ENCODE measurements at regions not wholly inside any gene's neighbourhood (a gene's known extent, or its start where the extent isn't known, plus 50 kb on each side); places are given as distances from the start of the nearest gene placed in this dataset.

DNA sequence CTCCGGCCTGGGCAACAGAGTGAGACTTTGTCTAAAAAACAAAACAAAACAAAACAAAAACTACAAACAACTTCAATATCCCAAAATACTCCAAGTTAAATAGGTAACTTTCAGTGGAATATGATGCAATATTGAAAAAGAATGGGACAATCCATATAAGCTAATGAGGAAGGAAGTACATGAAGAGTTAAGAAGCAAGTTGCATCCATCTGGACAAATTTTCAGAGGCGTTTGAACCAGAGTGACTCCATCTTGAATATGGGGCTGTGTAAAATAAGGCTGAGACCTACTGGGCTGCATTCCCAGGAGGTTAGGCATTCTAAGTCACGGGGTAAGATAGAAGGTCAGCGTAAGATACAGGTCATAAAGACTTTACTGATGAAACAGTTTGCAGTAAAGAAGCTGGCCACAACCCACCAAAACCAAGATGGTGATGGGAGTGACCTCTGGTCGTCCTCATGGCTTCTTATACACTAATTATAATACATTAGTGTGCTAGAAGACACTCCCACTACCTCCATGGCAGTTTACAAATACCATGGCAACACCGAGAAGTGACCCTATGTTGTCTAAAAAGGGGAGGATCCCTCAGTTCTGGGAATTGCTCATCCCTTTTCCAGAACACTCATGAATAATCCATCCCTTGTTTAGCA, 58.1 kb upstream of the LCTL start:
- Histone ChIP-seq H3K9ac (ENCODE audit: low read length) (no peak overlapping the region), H3K4me3 (ENCODE audit: insufficient read depth, low read depth, low read length) (no peak overlapping the region), H3K4me1 (ENCODE audit: insufficient read depth, low read length) (peaks cover 9% of the 10 kb centered on the region), H3K27me3 (ENCODE audit: insufficient read depth, low read length) (peaks cover 2% of the 10 kb centered on the region), H3K36me3 (ENCODE audit: insufficient read depth, low read length) (no peaks in the 10 kb centered on the region), H3K9me3 (ENCODE audit: insufficient read depth, low read depth, low read length) (no peaks in the 10 kb centered on the region), H3K27ac (ENCODE audit: low read depth, low read length) (no peak overlapping the region), H3K4me2 (ENCODE audit: low read length) (no peak overlapping the region), H3K79me2 (ENCODE audit: insufficient read depth, low read length) (no peaks in the 10 kb centered on the region), H4K20me1 (ENCODE audit: insufficient read depth, low read length) (no peaks in the 10 kb centered on the region), H2AFZ (ENCODE audit: low read depth, low read length) (no peak overlapping the region)
- H3K27me3 Mint-ChIP-seq (ENCODE audit: low read depth, unreplicated experiment) = peaks cover 22% of the 10 kb centered on the region
- FAIRE-seq (no peak), DNase-seq (ENCODE audit: low read depth) (no peak)
- no peaks in the 10 kb centered on the region for H3K36me3 Mint-ChIP-seq (ENCODE audit: low read depth, unreplicated experiment)
- no peak overlapping the region for H3K27ac Mint-ChIP-seq (ENCODE audit: unreplicated experiment)
- H3K4me1 Mint-ChIP-seq (ENCODE audit: low read depth, unreplicated experiment) = peaks cover 10% of the 10 kb centered on the region
- no peak for TF ChIP-seq EZH2 (IDR thresholded peaks at IDR 0.05; ENCODE audit: insufficient read depth, low read length)
- TF ChIP-seq, protein P1, sequence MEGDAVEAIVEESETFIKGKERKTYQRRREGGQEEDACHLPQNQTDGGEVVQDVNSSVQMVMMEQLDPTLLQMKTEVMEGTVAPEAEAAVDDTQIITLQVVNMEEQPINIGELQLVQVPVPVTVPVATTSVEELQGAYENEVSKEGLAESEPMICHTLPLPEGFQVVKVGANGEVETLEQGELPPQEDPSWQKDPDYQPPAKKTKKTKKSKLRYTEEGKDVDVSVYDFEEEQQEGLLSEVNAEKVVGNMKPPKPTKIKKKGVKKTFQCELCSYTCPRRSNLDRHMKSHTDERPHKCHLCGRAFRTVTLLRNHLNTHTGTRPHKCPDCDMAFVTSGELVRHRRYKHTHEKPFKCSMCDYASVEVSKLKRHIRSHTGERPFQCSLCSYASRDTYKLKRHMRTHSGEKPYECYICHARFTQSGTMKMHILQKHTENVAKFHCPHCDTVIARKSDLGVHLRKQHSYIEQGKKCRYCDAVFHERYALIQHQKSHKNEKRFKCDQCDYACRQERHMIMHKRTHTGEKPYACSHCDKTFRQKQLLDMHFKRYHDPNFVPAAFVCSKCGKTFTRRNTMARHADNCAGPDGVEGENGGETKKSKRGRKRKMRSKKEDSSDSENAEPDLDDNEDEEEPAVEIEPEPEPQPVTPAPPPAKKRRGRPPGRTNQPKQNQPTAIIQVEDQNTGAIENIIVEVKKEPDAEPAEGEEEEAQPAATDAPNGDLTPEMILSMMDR (IDR thresholded peaks at IDR 0.05; ENCODE audit: insufficient read depth, low read depth, low read length) = no peak
- no peaks in the 10 kb centered on the region for H3K9me3 Mint-ChIP-seq (ENCODE audit: unreplicated experiment)
- H3K4me3 Mint-ChIP-seq (ENCODE audit: unreplicated experiment) = no peak overlapping the region

DNA sequence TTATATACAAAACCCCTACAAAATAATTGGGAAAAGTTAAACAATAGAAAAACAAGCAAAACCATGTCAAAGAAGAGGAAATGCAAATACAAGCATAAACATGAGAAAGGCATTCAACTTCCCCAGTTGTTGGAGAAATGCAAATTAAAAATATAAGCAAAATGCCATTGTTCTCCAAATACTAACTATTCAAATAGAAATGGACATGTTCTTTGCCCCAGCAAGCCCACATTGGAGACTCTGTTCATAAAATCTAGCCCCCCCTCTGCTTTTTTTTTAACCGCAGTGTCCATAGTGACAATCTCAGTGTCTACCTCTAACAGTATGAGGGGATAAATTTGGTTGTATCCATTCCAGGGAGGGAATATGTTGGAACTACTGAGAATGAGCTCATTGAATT, 59.7 kb upstream of the LCTL start:
- H3K9me3 Mint-ChIP-seq (ENCODE audit: unreplicated experiment) = peaks cover under 1% of the 10 kb centered on the region
- TF ChIP-seq, protein P1 (IDR thresholded peaks at IDR 0.05; ENCODE audit: insufficient read depth, low read depth, low read length) = no peak
- TF ChIP-seq EZH2 (IDR thresholded peaks at IDR 0.05; ENCODE audit: insufficient read depth, low read length) = no peak
- Histone ChIP-seq H3K27me3 (ENCODE audit: insufficient read depth, low read length) (peaks cover 2% of the 10 kb centered on the region), H3K9me3 (ENCODE audit: insufficient read depth, low read depth, low read length) (no peaks in the 10 kb centered on the region), H3K4me1 (ENCODE audit: insufficient read depth, low read length) (peaks cover 10% of the 10 kb centered on the region), H3K4me2 (ENCODE audit: low read length) (no peak overlapping the region), H2AFZ (ENCODE audit: low read depth, low read length) (no peak overlapping the region), H3K79me2 (ENCODE audit: insufficient read depth, low read length) (no peaks in the 10 kb centered on the region), H3K9ac (ENCODE audit: low read length) (no peak overlapping the region), H3K4me3 (ENCODE audit: insufficient read depth, low read depth, low read length) (no peak overlapping the region), H3K27ac (ENCODE audit: low read depth, low read length) (no peak overlapping the region), H3K36me3 (ENCODE audit: insufficient read depth, low read length) (no peaks in the 10 kb centered on the region), H4K20me1 (ENCODE audit: insufficient read depth, low read length) (no peaks in the 10 kb centered on the region)
- FAIRE-seq (no peak), DNase-seq (ENCODE audit: low read depth) (no peak)
- no peaks in the 10 kb centered on the region for H3K36me3 Mint-ChIP-seq (ENCODE audit: low read depth, unreplicated experiment)
- H3K27me3 Mint-ChIP-seq (ENCODE audit: low read depth, unreplicated experiment) = peaks cover 25% of the 10 kb centered on the region
- H3K4me1 Mint-ChIP-seq (ENCODE audit: low read depth, unreplicated experiment) = peaks cover 13% of the 10 kb centered on the region
- no peak overlapping the region for H3K27ac Mint-ChIP-seq (ENCODE audit: unreplicated experiment)
- no peak overlapping the region for H3K4me3 Mint-ChIP-seq (ENCODE audit: unreplicated experiment)

DNA sequence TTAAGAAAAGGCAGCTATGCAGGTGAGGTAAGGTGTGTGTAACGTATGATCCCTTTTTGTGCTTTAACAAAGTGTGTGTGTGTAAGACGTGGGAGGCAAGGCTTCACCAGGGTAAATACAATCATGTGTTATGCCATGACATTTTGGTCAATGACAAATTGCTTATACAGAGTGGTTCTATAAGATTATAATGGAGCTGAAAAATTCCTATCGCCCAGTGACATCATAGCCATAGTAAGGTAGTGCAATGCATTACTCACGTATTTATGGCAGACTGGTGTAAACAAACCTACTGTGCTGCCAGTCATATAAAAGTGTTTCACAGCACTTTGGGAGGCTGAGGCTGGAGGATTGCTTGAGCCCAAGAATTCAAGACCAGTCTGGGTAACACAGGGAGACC, 60.2 kb upstream of the LCTL start:
- H3K9me3 ChIP-seq (ENCODE audit: insufficient read depth, low read depth, low read length) = no peaks in the 10 kb centered on the region
- H4K20me1 ChIP-seq (ENCODE audit: insufficient read depth, low read length) = no peaks in the 10 kb centered on the region
- H3K36me3 Mint-ChIP-seq (ENCODE audit: low read depth, unreplicated experiment) = no peaks in the 10 kb centered on the region
- no peaks in the 10 kb centered on the region for H3K36me3 ChIP-seq (ENCODE audit: insufficient read depth, low read length)
- no peak for FAIRE-seq
- H3K4me3 ChIP-seq (ENCODE audit: insufficient read depth, low read depth, low read length) = no peak overlapping the region
- H3K79me2 ChIP-seq (ENCODE audit: insufficient read depth, low read length) = no peaks in the 10 kb centered on the region
- H3K27me3 Mint-ChIP-seq (ENCODE audit: low read depth, unreplicated experiment) = peaks cover 24% of the 10 kb centered on the region
- H3K27ac ChIP-seq (ENCODE audit: low read depth, low read length) = no peak overlapping the region
- H3K27me3 ChIP-seq (ENCODE audit: insufficient read depth, low read length) = peaks cover 2% of the 10 kb centered on the region
- H3K4me2 ChIP-seq (ENCODE audit: low read length) = no peak overlapping the region
- TF ChIP-seq, protein P1 (IDR thresholded peaks at IDR 0.05; ENCODE audit: insufficient read depth, low read depth, low read length) = no peak
- TF ChIP-seq EZH2 (IDR thresholded peaks at IDR 0.05; ENCODE audit: insufficient read depth, low read length) = no peak
- H3K4me3 Mint-ChIP-seq (ENCODE audit: unreplicated experiment) = no peak overlapping the region
- no peak overlapping the region for H3K27ac Mint-ChIP-seq (ENCODE audit: unreplicated experiment)
- H2AFZ ChIP-seq (ENCODE audit: low read depth, low read length) = no peak overlapping the region
- H3K4me1 ChIP-seq (ENCODE audit: insufficient read depth, low read length) = peaks cover 13% of the 10 kb centered on the region
- DNase-seq (ENCODE audit: low read depth) = no peak
- peaks cover 1% of the 10 kb centered on the region for H3K9me3 Mint-ChIP-seq (ENCODE audit: unreplicated experiment)
- no peak overlapping the region for H3K9ac ChIP-seq (ENCODE audit: low read length)
- H3K4me1 Mint-ChIP-seq (ENCODE audit: low read depth, unreplicated experiment) = peaks cover 15% of the 10 kb centered on the region

Measured in astrocyte (in vitro differentiated cells and primary cell).